ENCODE measurements at regions not wholly inside any gene's neighbourhood (a gene's known extent, or its start where the extent isn't known, plus 50 kb on each side); places are given as distances from the start of the nearest gene placed in this dataset.

DNA sequence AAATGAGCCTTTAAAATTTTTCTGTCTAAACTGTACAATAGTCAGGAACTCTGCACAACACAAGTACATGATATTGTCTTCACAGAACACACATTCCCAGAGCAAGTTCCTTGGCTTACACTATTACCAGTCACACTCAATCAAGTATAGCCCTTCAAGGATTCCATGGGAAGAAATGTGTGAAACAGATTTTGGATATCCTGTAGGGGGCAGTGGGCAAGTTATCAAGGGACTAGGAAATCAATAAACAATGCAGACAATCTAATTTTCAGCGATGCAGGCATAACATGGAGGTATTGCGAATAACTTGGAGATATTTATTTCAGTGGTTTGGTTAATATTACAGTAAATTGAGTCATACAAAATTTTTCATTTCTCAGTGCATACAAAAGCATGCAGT is 1171.5 kb upstream of the NUDT12 start:
- no TSS peak for BruUV-seq (replicated peaks)
- CTCF ChIA-PET: no interaction called here
- POLR2A ChIA-PET (ENCODE audit: low non-redundant PET): no interaction called here

DNA sequence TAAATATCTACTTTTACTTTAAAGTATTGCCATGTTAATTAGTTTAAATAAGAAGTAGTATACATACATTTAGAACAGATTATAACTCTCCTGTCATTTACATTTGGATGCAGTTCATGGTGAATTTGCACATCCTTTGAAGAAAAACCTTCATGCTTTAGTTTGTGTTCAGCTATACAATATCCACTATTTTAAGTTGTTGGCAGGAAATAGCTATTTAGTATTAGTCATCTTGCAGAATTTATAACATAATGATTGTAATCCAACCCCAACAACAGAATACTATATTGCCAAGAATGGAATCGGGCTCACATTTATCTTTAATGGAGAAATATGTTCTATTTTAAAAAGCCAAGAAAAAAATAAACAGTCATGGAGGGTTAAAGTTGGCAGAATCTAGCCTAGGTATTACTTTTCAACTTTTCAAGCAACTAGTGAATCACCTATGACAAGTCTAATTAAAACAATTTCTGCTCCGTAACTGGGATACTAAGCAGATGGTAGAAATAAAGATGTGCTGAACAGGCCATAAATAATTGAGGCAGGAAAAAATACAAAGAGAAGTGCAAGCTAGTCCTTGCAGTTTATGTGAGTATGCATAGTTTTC is 1170.6 kb upstream of the NUDT12 start:
- Histone ChIP-seq H3K27me3 (replicated peaks; ENCODE audit: insufficient read depth, low read depth, low read length, poor library complexity) (no peaks in the 10 kb centered on the region), H3K4me1 (ENCODE audit: insufficient read depth, low read length, poor library complexity, severe bottlenecking) (peaks cover 26% of the 10 kb centered on the region), H3K27ac (ENCODE audit: low read depth, low read length, poor library complexity, severe bottlenecking) (no peak overlapping the region), H3K9me3 (ENCODE audit: low read depth, low read length, poor library complexity, severe bottlenecking) (no peaks in the 10 kb centered on the region), H3K4me3 (ENCODE audit: low read depth, low read length, poor library complexity, severe bottlenecking) (no peak overlapping the region), H3K36me3 (ENCODE audit: insufficient read depth, low read length, poor library complexity, severe bottlenecking) (no peaks in the 10 kb centered on the region)
- POLR2A ChIA-PET (ENCODE audit: low non-redundant PET): no interaction called here
- DNase-seq (ENCODE audit: low spot score): peak; percentile 82
- CTCF ChIA-PET: interaction anchor here (0.6 kb wide), 1 partner anchor 236 kb away, joined by 3 read pairs; no protein-coding TSS in a partner anchor
- TF ChIP-seq EZH2 (IDR thresholded peaks at IDR 0.05; ENCODE audit: borderline replicate concordance, low read depth, low read length, poor library complexity, severe bottlenecking): no peak
- intact Hi-C loops (cut with micrococcal nuclease; ENCODE audit: unreplicated experiment): loop anchor here (10.0 kb wide), 1 partner anchor 388 kb away; no protein-coding TSS in a partner anchor
- no TSS peak for BruUV-seq (replicated peaks)

More for the DNA sequence above, 1171.5 kb upstream of the NUDT12 start:
- H3K9me3 ChIP-seq (ENCODE audit: low read depth, low read length, poor library complexity, severe bottlenecking): no peaks in the 10 kb centered on the region
- no peak overlapping the region for H3K27ac ChIP-seq (ENCODE audit: low read depth, low read length, poor library complexity, severe bottlenecking)
- TF ChIP-seq, protein P1, sequence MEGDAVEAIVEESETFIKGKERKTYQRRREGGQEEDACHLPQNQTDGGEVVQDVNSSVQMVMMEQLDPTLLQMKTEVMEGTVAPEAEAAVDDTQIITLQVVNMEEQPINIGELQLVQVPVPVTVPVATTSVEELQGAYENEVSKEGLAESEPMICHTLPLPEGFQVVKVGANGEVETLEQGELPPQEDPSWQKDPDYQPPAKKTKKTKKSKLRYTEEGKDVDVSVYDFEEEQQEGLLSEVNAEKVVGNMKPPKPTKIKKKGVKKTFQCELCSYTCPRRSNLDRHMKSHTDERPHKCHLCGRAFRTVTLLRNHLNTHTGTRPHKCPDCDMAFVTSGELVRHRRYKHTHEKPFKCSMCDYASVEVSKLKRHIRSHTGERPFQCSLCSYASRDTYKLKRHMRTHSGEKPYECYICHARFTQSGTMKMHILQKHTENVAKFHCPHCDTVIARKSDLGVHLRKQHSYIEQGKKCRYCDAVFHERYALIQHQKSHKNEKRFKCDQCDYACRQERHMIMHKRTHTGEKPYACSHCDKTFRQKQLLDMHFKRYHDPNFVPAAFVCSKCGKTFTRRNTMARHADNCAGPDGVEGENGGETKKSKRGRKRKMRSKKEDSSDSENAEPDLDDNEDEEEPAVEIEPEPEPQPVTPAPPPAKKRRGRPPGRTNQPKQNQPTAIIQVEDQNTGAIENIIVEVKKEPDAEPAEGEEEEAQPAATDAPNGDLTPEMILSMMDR (conservative IDR thresholded peaks at IDR 0.05; ENCODE audit: low read depth, low read length): peak; percentile 62
- TF ChIP-seq EZH2 (IDR thresholded peaks at IDR 0.05; ENCODE audit: borderline replicate concordance, low read depth, low read length, poor library complexity, severe bottlenecking): no peak
- H3K4me1 ChIP-seq (ENCODE audit: insufficient read depth, low read length, poor library complexity, severe bottlenecking): peaks cover 26% of the 10 kb centered on the region
- peak; percentile 68 for DNase-seq (ENCODE audit: low spot score)
- H3K4me3 ChIP-seq (ENCODE audit: low read depth, low read length, poor library complexity, severe bottlenecking): no peak overlapping the region
- intact Hi-C loops (cut with micrococcal nuclease; ENCODE audit: unreplicated experiment): loop anchor here (10.0 kb wide), 1 partner anchor 389 kb away; no protein-coding TSS in a partner anchor
- no peaks in the 10 kb centered on the region for H3K36me3 ChIP-seq (ENCODE audit: insufficient read depth, low read length, poor library complexity, severe bottlenecking)
- H3K27me3 ChIP-seq (replicated peaks; ENCODE audit: insufficient read depth, low read depth, low read length, poor library complexity): no peaks in the 10 kb centered on the region

DNA sequence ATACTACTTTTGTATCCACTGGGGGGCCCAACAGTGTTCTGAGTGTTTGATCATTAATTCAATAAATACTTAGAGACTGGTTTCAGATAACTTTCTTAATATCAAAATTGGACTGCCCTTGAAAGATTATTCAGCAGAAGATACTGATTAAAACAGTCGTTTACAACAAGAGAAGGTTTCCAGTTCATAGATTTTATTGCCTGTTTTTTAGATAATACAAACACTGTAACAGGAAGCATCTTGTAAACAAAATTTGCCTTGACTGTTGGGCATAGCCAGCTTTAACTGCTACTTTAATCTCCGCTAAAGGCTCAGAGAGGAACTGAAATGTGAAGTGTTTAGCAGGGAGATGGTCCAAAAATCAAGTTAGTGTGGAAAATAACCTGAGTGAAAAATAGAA is 1168.7 kb upstream of the NUDT12 start:
- CTCF ChIA-PET: no interaction called here
- Histone ChIP-seq H3K4me1 (ENCODE audit: insufficient read depth, low read length, poor library complexity, severe bottlenecking) (peaks cover 26% of the 10 kb centered on the region), H3K27me3 (replicated peaks; ENCODE audit: insufficient read depth, low read depth, low read length, poor library complexity) (no peaks in the 10 kb centered on the region), H3K4me3 (ENCODE audit: low read depth, low read length, poor library complexity, severe bottlenecking) (no peak overlapping the region), H3K36me3 (ENCODE audit: insufficient read depth, low read length, poor library complexity, severe bottlenecking) (no peaks in the 10 kb centered on the region), H3K27ac (ENCODE audit: low read depth, low read length, poor library complexity, severe bottlenecking) (no peak overlapping the region), H3K9me3 (ENCODE audit: low read depth, low read length, poor library complexity, severe bottlenecking) (no peaks in the 10 kb centered on the region)
- no TSS peak for BruUV-seq (replicated peaks)
- DNase-seq (ENCODE audit: low spot score): no peak
- TF ChIP-seq, protein P1 (conservative IDR thresholded peaks at IDR 0.05; ENCODE audit: low read depth, low read length): no peak
- TF ChIP-seq EZH2 (IDR thresholded peaks at IDR 0.05; ENCODE audit: borderline replicate concordance, low read depth, low read length, poor library complexity, severe bottlenecking): no peak
- intact Hi-C loops (cut with micrococcal nuclease; ENCODE audit: unreplicated experiment): loop anchor here (10.0 kb wide), 1 partner anchor 387 kb away; no protein-coding TSS in a partner anchor
- POLR2A ChIA-PET (ENCODE audit: low non-redundant PET): no interaction called here

DNA sequence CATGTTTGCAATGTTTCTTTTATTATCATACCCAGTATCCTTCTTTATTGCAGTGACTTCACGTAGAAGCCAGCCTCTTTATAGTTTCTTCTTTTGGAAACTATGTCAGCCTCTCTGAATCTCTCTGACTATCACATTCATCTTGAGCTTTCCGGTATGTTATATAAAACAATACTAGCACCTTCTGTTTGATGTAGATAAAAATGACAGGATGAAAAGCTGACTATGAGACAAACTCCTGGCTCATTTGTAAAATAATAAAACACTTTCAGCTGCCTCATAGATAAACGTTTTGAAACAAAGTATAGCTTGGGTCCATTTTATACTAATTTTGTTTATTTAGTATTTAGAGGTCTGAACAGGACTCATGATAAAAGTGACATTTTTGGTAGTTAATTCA is 1145.4 kb upstream of the NUDT12 start:
- no peak overlapping the region for H3K4me3 ChIP-seq (ENCODE audit: low read depth, low read length, poor library complexity, severe bottlenecking)
- no peaks in the 10 kb centered on the region for H3K4me1 ChIP-seq (ENCODE audit: insufficient read depth, low read length, poor library complexity, severe bottlenecking)
- no peaks in the 10 kb centered on the region for H3K27me3 ChIP-seq (replicated peaks; ENCODE audit: insufficient read depth, low read depth, low read length, poor library complexity)
- no TSS peak for BruUV-seq (replicated peaks)
- H3K36me3 ChIP-seq (ENCODE audit: insufficient read depth, low read length, poor library complexity, severe bottlenecking): no peaks in the 10 kb centered on the region
- no peak for TF ChIP-seq EZH2 (IDR thresholded peaks at IDR 0.05; ENCODE audit: borderline replicate concordance, low read depth, low read length, poor library complexity, severe bottlenecking)
- TF ChIP-seq, protein P1 (conservative IDR thresholded peaks at IDR 0.05; ENCODE audit: low read depth, low read length): no peak
- DNase-seq (ENCODE audit: low spot score): no peak
- no peak overlapping the region for H3K27ac ChIP-seq (ENCODE audit: low read depth, low read length, poor library complexity, severe bottlenecking)
- ChIA-PET POLR2A (ENCODE audit: low non-redundant PET) (no interaction called here), CTCF (no interaction called here)
- H3K9me3 ChIP-seq (ENCODE audit: low read depth, low read length, poor library complexity, severe bottlenecking): no peaks in the 10 kb centered on the region
- intact Hi-C loops (cut with micrococcal nuclease; ENCODE audit: unreplicated experiment): no loop called here

Measured in A673 (cell line).